Activated naive CD4-positive, alpha-beta T cell treated with anti-CD3 and anti-CD28 coated beads, Interleukin-2, amount 10 ng/mL, durations not matched to agents 7 days and 5 days (primary cell): ENCODE measurements at regions not wholly inside any gene's neighbourhood (a gene's known extent, or its start where the extent isn't known, plus 50 kb on each side); places are given as distances from the start of the nearest gene placed in this dataset.

Experiments
- CTCF ChIA-PET: fragments of 350-600 bp; sonication (Branson Sonifier 250); formaldehyde crosslinking; loops from one replicate; lab custom pipeline; 2021; ENCODE audit warnings: antibody characterized with exemption; lab: Charles Lee
- DNase-seq: peaks from one replicate; pipeline ENCODE4 v3.0.0-alpha.2; 2020
- H3K27ac Mint-ChIP-seq: one replicate; pipeline ENCODE4 v1.8.0; 2021; ENCODE audit warnings: mild to moderate bottlenecking, moderate library complexity, mixed read lengths
- H3K27me3 Mint-ChIP-seq: one replicate; pipeline ENCODE4 v1.8.0; 2021; ENCODE audit warnings: mild to moderate bottlenecking, mixed read lengths
- H3K36me3 Mint-ChIP-seq: one replicate; pipeline ENCODE4 v1.8.0; 2021; ENCODE audit warnings: mixed read lengths
- H3K4me1 Mint-ChIP-seq: one replicate; pipeline ENCODE4 v1.8.0; 2021; ENCODE audit warnings: mixed read lengths
- H3K4me3 Mint-ChIP-seq: one replicate; pipeline ENCODE4 v1.8.0; 2021; ENCODE audit warnings: mild to moderate bottlenecking, moderate library complexity, mixed read lengths
- H3K9me3 Mint-ChIP-seq: one replicate; pipeline ENCODE4 v1.8.0; 2021; ENCODE audit warnings: mixed read lengths

- no peaks in the 10 kb centered on the region for H3K36me3 Mint-ChIP-seq
- H3K27me3 Mint-ChIP-seq = no peaks in the 10 kb centered on the region
- CTCF ChIA-PET = no interaction called here
- no peaks in the 10 kb centered on the region for H3K9me3 Mint-ChIP-seq
- no peak for DNase-seq
- H3K4me3 Mint-ChIP-seq = no peak overlapping the region
- H3K27ac Mint-ChIP-seq = no peak overlapping the region
- H3K4me1 Mint-ChIP-seq = no peaks in the 10 kb centered on the region
Measured at GRCh38 chr6:167548451-167548850, 223.6 kb downstream of the TTLL2 start.

DNA sequence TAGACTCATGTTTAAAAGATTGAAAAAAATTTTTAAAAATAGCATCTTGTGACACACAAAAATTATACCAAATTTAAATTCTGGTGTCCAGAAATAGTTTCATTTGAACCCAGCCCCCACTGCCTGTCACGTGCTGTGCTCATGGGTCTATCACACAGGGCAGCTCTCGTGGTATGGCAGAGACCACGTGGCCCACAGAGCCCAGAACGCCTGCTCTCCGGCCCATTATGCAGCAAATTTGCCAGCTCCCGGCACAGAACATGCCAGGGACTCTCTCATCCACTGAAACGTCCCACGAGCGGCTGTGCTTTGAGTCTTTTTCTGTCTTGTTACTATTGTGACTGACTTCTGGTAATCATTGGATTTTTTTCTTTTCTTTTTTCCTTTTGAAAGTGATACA, 224.3 kb downstream of the TTLL2 start:
- Mint-ChIP-seq H3K9me3 (peaks cover 6% of the 10 kb centered on the region), H3K36me3 (no peaks in the 10 kb centered on the region), H3K27me3 (no peaks in the 10 kb centered on the region), H3K4me3 (no peak overlapping the region), H3K27ac (no peak overlapping the region), H3K4me1 (no peaks in the 10 kb centered on the region)
- CTCF ChIA-PET = no interaction called here
- no peak for DNase-seq

DNA sequence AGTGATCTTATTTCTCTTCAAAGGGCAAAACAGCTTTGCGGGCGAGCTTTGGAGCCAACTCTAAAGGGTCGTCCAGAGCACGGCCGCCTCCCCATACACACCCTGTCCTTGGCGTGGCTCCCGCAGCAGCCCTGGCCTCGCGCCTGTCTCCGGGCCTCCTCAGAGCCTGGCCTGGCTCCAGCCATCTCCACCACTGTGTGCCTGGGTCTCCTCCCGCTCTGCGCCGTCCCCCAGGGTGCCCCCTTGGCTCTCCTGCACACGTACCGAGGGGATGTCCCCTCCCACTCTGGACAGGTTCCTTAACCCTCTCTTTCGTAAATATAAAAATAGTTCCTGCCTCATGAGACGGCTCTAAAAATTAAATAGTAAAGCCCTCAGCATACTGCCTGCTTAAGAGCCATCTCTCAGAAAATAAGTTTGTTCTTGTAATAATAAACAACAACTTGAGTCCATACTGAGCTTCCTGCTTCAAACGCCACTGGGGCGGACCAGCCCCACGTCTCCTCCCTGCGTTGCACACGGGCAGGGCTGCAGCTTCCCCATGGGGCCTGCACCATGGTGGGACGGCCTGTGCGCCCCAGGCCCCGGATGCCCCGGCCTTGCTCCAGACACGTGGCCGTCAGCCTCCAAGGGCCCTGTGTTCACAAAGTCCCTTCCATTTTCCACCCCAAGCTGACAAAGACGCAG, 226.2 kb downstream of the TTLL2 start:
- Mint-ChIP-seq H3K9me3 (peaks cover 11% of the 10 kb centered on the region), H3K27ac (no peak overlapping the region), H3K4me3 (no peak overlapping the region), H3K4me1 (no peaks in the 10 kb centered on the region), H3K36me3 (no peaks in the 10 kb centered on the region), H3K27me3 (no peaks in the 10 kb centered on the region)
- no peak for DNase-seq
- CTCF ChIA-PET = no interaction called here

DNA sequence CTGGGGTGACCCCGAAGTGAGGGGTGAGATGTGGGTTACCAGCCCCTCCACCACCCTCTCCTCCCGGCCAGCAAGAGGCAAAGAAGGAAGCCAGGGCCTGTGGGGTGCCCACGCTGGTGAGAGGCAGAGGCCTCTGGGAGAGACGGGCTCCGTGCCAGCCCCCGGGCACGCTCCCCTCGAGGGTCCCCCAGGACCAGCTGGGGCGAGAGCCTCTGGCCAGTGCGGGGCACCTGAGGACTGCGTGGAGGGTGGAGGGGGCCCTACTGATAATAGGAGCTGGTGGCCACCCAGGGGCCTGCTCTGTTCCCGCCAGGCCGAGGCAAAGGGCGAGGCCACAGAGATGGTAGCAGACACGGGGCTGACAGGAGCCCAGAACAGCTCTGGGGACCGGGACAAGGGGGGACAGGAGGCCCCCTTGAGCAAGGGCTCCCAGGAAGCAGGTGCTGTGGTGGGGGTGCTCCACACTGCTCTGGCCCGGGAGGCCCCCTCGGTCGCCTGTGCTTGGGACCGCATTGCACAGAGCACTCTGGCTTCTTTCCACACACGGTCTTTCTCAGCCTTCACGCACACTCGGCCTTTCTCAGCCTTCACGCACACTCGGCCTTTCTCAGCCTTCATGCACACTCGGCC, 226.9 kb downstream of the TTLL2 start:
- Mint-ChIP-seq H3K36me3 (no peaks in the 10 kb centered on the region), H3K9me3 (peaks cover 11% of the 10 kb centered on the region), H3K4me1 (no peaks in the 10 kb centered on the region), H3K27ac (no peak overlapping the region), H3K27me3 (no peaks in the 10 kb centered on the region), H3K4me3 (no peak overlapping the region)
- no peak for DNase-seq
- CTCF ChIA-PET = no interaction called here

GRCh38 chr6:167552258-167552630, 227.4 kb downstream of the TTLL2 start:
- no peak overlapping the region for H3K27ac Mint-ChIP-seq
- no peaks in the 10 kb centered on the region for H3K36me3 Mint-ChIP-seq
- peaks cover 12% of the 10 kb centered on the region for H3K9me3 Mint-ChIP-seq
- CTCF ChIA-PET = no interaction called here
- H3K4me3 Mint-ChIP-seq = no peak overlapping the region
- no peaks in the 10 kb centered on the region for H3K27me3 Mint-ChIP-seq
- DNase-seq = no peak
- H3K4me1 Mint-ChIP-seq = no peaks in the 10 kb centered on the region

DNA sequence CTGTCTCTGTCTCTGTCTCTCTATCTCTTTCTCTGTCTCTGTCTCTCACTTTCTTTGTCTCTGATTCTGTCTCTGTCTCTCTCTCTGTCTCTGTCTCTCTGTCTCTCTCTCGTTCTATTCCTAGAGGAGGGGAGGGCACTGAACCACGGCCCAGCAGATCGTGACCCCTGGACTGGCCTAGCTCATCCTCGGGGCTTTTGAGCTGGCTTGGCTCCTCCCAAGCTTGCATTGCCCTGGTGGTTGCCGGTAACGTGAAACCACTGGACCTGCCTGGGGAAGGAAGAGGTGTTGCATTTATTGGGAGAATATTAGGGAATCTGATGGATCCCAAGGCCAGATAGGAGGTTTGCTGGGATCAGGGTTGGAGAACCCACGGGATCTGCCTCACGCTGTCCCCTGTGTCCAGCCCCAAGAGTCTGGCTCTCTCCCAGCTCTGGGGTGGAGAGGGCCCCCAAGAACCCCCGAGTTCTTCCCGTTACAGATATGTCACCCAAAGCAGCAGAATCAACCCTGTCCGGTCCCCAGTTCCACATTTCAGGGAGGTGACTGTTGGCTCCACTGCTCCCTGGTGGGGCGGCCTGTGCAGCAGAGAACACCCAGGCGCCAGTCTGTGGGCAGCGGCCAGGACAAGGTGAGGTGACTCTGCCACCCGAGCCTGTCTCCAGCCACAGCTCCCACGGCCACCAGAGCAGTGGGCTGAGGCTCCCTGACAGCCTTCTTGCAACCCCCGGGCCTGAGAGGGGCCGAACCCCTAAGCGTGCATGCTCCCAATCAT, 228.3 kb downstream of the TTLL2 start:
- no peak for DNase-seq
- CTCF ChIA-PET = no interaction called here
- Mint-ChIP-seq H3K36me3 (no peaks in the 10 kb centered on the region), H3K4me3 (no peak overlapping the region), H3K4me1 (no peaks in the 10 kb centered on the region), H3K27me3 (no peaks in the 10 kb centered on the region), H3K9me3 (peaks cover 12% of the 10 kb centered on the region), H3K27ac (no peak overlapping the region)

DNA sequence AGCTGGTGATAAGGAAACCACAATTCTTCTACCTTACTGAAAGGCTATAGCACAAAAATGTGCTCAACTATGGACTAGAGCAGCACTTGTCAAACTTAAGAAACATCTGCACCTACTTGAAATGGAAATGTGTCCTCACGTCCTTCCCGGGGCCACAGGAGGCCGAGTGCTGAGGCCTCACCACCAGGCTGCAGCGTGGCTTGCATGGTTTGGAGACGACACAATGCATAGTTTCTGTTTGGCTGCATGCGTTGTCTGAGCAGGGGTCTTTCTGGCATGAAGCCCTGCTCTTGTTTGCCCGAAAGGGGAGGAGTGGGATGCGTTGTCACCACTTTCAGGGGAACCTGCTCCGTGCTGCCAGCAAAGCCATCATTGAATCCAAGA, 228.8 kb downstream of the TTLL2 start:
- H3K4me3 Mint-ChIP-seq = no peak overlapping the region
- no peak overlapping the region for H3K27ac Mint-ChIP-seq
- H3K36me3 Mint-ChIP-seq = no peaks in the 10 kb centered on the region
- H3K27me3 Mint-ChIP-seq = no peaks in the 10 kb centered on the region
- CTCF ChIA-PET = no interaction called here
- H3K9me3 Mint-ChIP-seq = peaks cover 12% of the 10 kb centered on the region
- no peak for DNase-seq
- H3K4me1 Mint-ChIP-seq = no peaks in the 10 kb centered on the region

DNA sequence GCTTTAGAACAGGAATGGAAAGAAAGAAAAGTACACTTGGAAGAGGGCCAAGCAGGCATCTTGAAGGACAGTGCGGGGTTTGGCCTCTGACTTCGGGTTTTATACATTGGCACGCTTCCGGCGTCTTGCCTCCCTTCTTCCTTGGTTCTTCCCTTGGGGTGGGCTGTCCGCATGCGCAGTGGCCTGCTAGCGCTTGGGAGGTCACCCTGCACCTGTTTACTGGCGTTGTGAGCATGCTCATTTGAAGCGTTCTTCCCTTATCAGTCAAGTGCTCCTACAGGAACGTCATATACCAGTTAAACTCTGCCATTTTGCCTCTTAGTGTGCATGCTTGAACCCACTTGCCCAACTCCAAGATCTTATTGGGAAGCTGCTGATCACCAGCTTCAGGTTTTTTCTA, 230.0 kb downstream of the TTLL2 start:
- Mint-ChIP-seq H3K36me3 (no peaks in the 10 kb centered on the region), H3K9me3 (peaks cover 12% of the 10 kb centered on the region), H3K27me3 (peaks cover 2% of the 10 kb centered on the region), H3K27ac (no peak overlapping the region), H3K4me3 (no peak overlapping the region), H3K4me1 (no peaks in the 10 kb centered on the region)
- no peak for DNase-seq
- CTCF ChIA-PET = no interaction called here

DNA sequence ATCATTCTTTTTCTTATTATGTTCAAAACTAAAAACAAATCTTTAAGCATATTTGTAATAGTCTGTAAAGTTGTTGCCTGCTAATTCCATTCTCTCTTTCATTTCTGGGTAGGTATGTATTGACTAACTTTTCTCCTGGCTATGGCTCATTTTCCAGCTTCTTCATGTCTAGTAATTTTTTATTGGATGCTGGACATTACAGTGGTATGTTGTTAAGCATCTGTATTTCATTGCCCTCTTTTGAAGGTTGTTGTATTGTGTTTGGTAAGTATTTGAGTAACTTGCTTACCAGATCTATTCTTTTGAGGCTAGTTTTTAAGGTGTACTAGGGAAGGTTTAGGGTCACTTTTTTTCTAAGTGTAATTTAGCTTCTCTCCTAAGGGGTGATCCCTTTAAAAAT, 230.9 kb downstream of the TTLL2 start:
- Mint-ChIP-seq H3K27me3 (peaks cover 4% of the 10 kb centered on the region), H3K36me3 (no peaks in the 10 kb centered on the region), H3K27ac (no peak overlapping the region), H3K9me3 (peaks cover 12% of the 10 kb centered on the region), H3K4me3 (no peak overlapping the region), H3K4me1 (no peaks in the 10 kb centered on the region)
- CTCF ChIA-PET = no interaction called here
- DNase-seq = no peak

DNA sequence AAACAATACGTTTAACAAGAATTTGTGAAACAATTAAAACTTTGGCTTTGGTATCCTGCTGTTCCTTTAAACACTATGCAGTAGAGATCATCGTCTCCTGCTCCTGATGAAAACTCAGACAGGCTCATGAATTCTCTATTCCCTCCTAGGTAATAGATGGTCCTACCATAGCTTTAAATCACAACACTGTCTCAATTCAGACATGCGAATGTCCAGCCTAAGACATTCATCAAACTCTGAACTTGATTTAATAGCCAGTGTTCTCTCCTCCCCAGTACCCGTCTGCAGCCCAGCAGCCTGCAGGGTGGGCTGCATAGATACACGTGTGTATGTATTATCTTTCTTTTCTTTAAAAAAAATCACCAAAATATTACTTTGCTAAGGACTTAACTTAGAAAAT, 232.8 kb downstream of the TTLL2 start:
- DNase-seq = no peak
- Mint-ChIP-seq H3K4me1 (no peaks in the 10 kb centered on the region), H3K4me3 (no peak overlapping the region), H3K27ac (no peak overlapping the region), H3K27me3 (peaks cover 4% of the 10 kb centered on the region), H3K36me3 (no peaks in the 10 kb centered on the region), H3K9me3 (peaks cover 12% of the 10 kb centered on the region)
- CTCF ChIA-PET = no interaction called here

- no peaks in the 10 kb centered on the region for H3K4me1 Mint-ChIP-seq
- H3K4me3 Mint-ChIP-seq = no peak overlapping the region
- no peak overlapping the region for H3K27ac Mint-ChIP-seq
- H3K27me3 Mint-ChIP-seq = peaks cover 5% of the 10 kb centered on the region
- CTCF ChIA-PET = no interaction called here
- H3K9me3 Mint-ChIP-seq = peaks cover 12% of the 10 kb centered on the region
- DNase-seq = no peak
- H3K36me3 Mint-ChIP-seq = no peaks in the 10 kb centered on the region
Measured at GRCh38 chr6:167558246-167559177, 233.6 kb downstream of the TTLL2 start.

GRCh38 chr6:167559675-167560479, 235.0 kb downstream of the TTLL2 start:
- Mint-ChIP-seq H3K36me3 (peaks cover 3% of the 10 kb centered on the region), H3K9me3 (peaks cover 8% of the 10 kb centered on the region), H3K27me3 (peaks cover 9% of the 10 kb centered on the region), H3K4me3 (no peak overlapping the region), H3K27ac (no peak overlapping the region), H3K4me1 (no peaks in the 10 kb centered on the region)
- no peak for DNase-seq
- CTCF ChIA-PET = no interaction called here

DNA sequence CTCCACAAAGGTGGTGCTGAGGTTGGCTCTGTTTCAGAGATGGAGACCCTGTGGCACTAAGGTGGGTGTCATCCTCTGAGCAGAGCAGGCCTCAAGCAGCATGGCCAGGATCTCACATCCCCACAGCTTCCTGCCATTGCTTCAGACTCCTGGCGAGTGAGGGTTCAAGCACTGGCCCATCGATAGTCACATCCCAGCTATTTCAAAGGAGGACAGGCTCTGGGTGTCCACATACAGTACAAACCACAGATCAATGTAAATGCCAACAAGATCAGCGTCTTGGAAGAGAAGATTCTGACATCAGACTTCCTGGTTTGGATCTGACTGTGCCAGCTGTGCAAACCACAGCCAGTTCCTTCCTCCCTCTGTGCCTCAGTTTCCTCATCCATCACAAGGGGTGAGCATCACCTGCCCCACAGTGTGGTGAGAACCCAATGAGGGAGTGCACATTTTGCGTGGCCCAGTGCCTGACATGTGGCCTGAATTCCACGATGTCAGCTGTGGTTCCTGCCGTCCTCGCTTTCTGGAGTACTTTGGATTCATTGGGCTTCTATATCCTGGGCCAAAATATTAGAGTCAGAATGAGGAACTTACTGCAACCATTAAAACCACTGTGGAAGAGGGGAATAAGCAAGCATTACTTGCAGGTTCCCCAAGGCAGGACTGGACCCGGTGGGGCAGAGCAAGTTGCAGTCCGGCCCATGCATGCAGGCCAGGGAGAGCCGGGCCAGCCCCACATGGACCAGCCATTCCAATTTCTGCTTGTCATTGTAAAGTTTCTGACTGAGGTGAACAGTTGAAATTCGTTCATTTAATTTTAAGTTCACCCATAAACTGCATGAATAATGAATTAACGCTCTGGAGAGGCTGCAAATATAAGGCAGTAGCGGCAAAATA, 236.0 kb downstream of the TTLL2 start:
- Mint-ChIP-seq H3K27ac (no peak overlapping the region), H3K4me1 (no peaks in the 10 kb centered on the region), H3K9me3 (peaks cover 5% of the 10 kb centered on the region), H3K4me3 (no peak overlapping the region), H3K27me3 (peaks cover 9% of the 10 kb centered on the region), H3K36me3 (peaks cover 3% of the 10 kb centered on the region)
- CTCF ChIA-PET = no interaction called here
- DNase-seq = no peak
